ENCODE measurements at regions not wholly inside any gene's neighbourhood (a gene's known extent, or its start where the extent isn't known, plus 50 kb on each side); places are given as distances from the start of the nearest gene placed in this dataset.

GRCh38 chr19:29131456-29131855 lies 81.5 kb downstream of the UQCRFS1 start:
- TF ChIP-seq FOXK2 (IDR thresholded peaks at IDR 0.05): no peak
- no peak for TF ChIP-seq ARNT (IDR thresholded peaks at IDR 0.05)
- TF ChIP-seq FOXA1 (IDR thresholded peaks at IDR 0.05): no peak
- TF ChIP-seq ELF4 (IDR thresholded peaks at IDR 0.05): no peak
- no peak for TF ChIP-seq CTBP1 (IDR thresholded peaks at IDR 0.05; ENCODE audit: borderline replicate concordance)
- TF ChIP-seq SP1 (IDR thresholded peaks at IDR 0.05): no peak
- no peak for TF ChIP-seq NFRKB (IDR thresholded peaks at IDR 0.05)
